ENCODE measurements at regions not wholly inside any gene's neighbourhood (a gene's known extent, or its start where the extent isn't known, plus 50 kb on each side); places are given as distances from the start of the nearest gene placed in this dataset.
A peak's percentile ranks its signal among the peaks of the same experiment; 100 is the strongest.

DNA sequence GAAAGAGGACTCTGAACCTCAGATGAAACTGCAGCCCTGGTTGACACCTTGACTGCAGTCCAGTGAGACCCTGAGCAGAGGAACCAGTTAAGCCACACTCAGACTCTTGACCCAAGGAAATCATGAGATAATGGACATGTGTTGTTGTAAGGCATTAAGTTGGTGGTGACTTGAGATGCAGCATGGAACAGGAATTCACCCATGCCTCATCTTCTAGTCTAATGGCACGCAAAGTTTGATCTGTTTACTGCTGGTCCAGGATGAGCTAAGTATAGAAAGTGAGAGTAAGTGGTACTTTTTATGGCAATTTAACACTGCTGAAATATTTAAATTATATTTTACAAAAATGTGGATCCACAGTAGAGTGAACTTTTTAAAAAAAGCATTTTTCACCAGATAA, 51.3 kb upstream of the LTBP1 start:
- peaks cover 3 to 4% (median 4%) of the 10 kb centered on the region in 3 donors for H3K27me3 Mint-ChIP-seq (ENCODE audit: low read depth in 3 of 3)
- intact Hi-C loops (cut with micrococcal nuclease): no loop called here
- H3K4me3 Mint-ChIP-seq: no peak overlapping the region
- DNase-seq: no peak
- Histone ChIP-seq H3K4me1 (ENCODE audit: control insufficient read depth in 1 of 2, insufficient read depth in 2 of 2, low read length in 2 of 2) (no peaks in the 10 kb centered on the region), H3K9ac (ENCODE audit: insufficient read depth, low read length, poor library complexity, severe bottlenecking) (no peak overlapping the region), H3K27ac (ENCODE audit: low read depth in 1 of 2, low read length in 2 of 2) (no peak overlapping the region), H3K4me2 (replicated peaks; ENCODE audit: extremely low read depth, low read length, poor library complexity, severe bottlenecking) (no peak overlapping the region), H3K79me2 (ENCODE audit: insufficient read depth, low read length) (no peaks in the 10 kb centered on the region), H4K20me1 (ENCODE audit: insufficient read depth, low read length) (no peaks in the 10 kb centered on the region), H3K4me3 (replicated peaks in 1 of 3; ENCODE audit: low read depth in 2 of 3, low read length in 3 of 3) (no peak overlapping the region), H3K9me3 (replicated peaks in 1 of 2; ENCODE audit: control insufficient read depth in 1 of 2, insufficient read depth in 1 of 2, low read length in 2 of 2) (no peaks in the 10 kb centered on the region), H3K27me3 (ENCODE audit: control insufficient read depth in 2 of 2, insufficient read depth in 2 of 2, low read length in 2 of 2) (no peaks in the 10 kb centered on the region), H2AFZ (ENCODE audit: insufficient read depth, low read depth, low read length, poor library complexity, severe bottlenecking) (no peak overlapping the region), H3K36me3 (replicated peaks in 1 of 2; ENCODE audit: control insufficient read depth in 1 of 2, insufficient read depth in 2 of 2, low read length in 2 of 2) (no peaks in the 10 kb centered on the region)
- H3K27ac Mint-ChIP-seq: peak overlapping the region in 1 of 7 donors; percentile 37
- no peaks in the 10 kb centered on the region for H3K4me1 Mint-ChIP-seq
- H3K9me3 Mint-ChIP-seq: peaks cover 0 to 8% (median 2%) of the 10 kb centered on the region in 7 donors
- WGBS (ENCODE audit: insufficient coverage): no CpG with 5 or more reads among the region's 1 CpG
- TF ChIP-seq, protein P1, sequence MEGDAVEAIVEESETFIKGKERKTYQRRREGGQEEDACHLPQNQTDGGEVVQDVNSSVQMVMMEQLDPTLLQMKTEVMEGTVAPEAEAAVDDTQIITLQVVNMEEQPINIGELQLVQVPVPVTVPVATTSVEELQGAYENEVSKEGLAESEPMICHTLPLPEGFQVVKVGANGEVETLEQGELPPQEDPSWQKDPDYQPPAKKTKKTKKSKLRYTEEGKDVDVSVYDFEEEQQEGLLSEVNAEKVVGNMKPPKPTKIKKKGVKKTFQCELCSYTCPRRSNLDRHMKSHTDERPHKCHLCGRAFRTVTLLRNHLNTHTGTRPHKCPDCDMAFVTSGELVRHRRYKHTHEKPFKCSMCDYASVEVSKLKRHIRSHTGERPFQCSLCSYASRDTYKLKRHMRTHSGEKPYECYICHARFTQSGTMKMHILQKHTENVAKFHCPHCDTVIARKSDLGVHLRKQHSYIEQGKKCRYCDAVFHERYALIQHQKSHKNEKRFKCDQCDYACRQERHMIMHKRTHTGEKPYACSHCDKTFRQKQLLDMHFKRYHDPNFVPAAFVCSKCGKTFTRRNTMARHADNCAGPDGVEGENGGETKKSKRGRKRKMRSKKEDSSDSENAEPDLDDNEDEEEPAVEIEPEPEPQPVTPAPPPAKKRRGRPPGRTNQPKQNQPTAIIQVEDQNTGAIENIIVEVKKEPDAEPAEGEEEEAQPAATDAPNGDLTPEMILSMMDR (IDR thresholded peaks at IDR 0.05): no peak
- no peaks in the 10 kb centered on the region for H3K36me3 Mint-ChIP-seq

Measured in CD14-positive monocyte (primary cell).